ENCODE measurements at regions not wholly inside any gene's neighbourhood (a gene's known extent, or its start where the extent isn't known, plus 50 kb on each side); places are given as distances from the start of the nearest gene placed in this dataset.

DNA sequence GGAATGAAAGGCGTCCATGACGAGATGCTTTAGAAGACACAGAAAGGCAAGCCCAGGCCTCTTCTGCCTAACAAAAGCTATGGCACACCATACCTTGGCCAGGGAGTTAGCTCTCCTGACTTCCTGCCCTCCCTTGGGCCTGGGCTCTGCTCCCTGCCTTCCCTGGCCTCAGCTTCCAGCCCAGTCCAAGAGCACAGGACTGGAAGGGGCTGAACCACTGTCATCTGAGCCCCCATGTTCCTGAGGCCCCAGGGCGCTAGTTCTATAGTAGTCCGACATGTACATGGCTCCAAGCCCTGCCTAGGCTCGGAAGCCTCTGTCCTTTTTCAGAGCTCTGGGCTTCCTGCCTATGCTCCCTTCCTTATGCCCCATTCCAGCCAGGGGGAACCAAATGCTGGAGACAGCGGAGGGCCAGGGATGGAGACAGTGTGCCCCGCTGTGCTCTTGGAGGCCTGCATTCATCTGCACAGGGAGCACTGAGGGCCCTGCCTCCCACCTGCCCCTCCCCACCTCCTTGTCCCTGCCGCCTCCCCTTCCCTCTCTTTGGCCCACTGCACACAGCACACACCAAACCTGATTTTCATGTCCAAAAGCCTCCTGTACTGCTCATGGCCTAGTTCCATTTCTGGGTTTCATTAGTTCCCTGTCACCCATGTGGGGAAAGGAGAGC is 240.1 kb downstream of the RHOU start:
- DNase-seq (ENCODE audit: low read depth in 2 of 2) = no peak

DNA sequence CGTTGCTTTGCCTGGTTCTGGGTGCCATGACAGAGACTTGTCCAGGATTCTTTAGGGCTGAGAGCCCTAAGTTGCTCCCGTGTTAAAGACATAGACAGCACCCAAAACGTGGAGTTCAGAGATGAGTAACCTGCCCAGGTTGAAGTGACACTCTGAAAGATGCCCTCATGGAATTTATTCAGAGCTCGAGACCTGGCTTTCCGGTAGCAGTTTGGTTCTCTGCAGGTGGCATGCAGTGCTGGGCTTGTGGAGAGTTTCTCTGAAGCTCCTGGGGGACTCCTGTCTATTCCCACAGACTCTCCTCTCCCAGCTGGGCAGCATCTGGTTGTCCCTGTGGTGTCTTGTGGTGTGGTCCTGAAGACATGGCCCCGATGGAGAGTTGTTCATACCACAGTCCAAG is 241.0 kb downstream of the RHOU start:
- DNase-seq (ENCODE audit: low read depth in 2 of 2) = no peak

DNA sequence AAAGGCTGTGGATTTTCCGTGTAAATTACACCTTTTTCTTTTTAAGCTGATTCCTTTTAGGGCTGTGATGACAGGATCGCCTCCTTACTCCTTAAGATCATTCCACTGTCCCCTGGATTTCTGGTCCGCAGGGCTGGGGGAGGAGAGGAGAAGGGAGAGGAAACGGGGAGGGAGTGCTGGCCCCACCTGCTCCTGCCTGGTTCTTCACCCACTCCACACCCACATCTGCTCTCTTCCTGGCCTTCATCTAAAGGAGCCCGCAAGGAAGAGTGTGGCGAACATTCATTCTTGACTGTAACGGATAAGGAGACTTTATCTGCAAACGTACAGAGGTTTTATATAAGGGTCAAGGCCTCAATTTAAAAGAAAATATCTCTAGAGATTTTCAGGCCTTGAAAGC is 242.0 kb downstream of the RHOU start:
- DNase-seq (ENCODE audit: low read depth in 2 of 2) = no peak

DNA sequence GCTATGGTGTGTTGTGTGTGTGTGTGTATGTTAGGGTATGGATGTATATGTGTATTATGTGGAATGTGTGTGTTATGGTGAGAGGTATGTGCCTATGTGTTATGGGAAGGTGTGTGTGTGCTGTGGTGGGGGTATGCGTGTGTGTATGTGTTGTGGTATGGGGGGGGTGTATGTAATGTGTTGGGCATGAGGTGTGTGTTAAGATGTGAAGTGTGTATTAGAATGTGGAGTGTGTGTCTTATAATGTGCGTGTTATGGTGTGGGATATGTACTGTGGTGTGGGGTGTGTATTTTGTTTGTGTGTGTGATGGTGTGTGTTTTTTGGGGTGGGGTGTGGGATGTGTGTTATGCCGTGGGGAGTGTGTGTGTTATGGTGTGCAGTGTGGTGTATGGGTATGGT is 242.5 kb downstream of the RHOU start:
- no peak for DNase-seq (ENCODE audit: low read depth in 2 of 2)

DNA sequence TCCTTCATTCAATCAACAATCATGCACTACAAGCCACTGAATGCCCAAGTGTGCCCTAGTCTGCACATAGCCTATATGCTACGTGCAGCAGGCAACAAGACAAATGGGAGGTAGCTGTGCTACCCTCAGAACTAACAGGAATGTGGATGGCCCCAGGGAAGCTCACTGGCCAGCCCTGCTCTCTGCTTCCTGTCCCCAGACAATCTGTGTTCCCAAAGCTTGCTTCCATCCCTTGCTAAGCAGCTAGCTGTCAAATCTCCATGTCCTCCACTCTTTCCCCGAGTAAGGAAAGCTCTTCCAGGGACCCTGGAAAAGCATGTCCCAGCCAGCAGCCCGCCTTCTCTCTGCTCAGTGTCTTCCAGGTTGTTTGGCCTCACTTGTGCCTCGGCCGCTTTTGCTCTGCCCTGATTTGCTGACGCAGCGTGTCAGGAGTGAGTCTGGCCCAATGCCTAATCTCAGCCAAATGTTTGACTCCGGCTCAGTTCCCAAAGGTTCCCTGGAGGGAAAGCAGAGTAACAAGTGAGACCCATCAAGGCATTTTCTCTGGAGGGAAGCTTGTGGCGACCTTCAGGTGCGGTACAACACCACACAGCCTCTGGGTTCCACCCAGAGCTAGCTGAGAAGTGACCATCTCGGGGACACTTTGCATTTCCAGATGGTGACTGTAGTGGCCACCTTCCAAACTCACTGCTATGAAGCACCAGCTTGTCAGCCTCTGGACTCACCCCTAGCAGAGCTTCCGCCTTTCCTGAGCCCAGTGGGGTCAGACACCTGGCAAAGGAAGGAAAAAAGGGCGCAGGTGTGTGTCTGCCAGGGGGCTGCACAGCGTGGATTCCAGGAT is 243.4 kb downstream of the RHOU start:
- no peak for DNase-seq (ENCODE audit: low read depth in 2 of 2)

DNA sequence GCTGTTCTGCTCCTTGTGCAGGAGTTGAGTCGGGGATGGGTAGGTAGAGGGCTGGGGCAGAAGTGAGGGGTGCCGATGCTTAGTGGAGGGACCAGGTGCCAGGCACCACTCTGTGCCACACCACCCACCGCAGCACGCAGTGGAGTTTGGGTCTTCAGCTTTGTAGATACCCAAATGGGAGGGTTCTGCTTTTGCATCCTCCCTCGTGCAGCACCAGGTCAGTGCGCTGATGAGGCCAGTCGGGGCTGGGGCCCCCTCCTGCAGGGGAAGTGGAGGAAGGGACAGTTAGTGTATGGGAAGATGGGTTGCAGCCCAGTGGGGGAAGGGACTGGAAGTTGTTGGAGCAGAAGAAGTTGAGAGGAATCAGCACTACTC is 244.0 kb downstream of the RHOU start:
- DNase-seq (ENCODE audit: low read depth in 2 of 2) = no peak

DNA sequence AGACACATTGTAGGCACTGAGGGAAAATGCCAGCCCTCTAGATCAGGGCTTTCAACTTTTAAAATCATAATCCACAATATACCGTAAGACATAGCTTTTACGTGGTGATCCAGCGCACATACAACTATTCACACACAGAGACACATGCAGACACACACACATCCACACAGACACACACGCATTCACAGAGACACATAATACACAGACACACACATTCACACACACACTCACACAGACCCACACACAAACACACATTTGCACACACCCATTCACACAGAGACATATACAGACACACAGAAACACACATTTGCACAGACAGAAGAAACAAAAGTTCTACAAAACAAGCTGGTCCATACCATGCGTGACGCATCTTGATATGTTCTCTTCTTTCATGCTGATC is 244.5 kb downstream of the RHOU start:
- no peak for DNase-seq (ENCODE audit: low read depth in 2 of 2)

DNA sequence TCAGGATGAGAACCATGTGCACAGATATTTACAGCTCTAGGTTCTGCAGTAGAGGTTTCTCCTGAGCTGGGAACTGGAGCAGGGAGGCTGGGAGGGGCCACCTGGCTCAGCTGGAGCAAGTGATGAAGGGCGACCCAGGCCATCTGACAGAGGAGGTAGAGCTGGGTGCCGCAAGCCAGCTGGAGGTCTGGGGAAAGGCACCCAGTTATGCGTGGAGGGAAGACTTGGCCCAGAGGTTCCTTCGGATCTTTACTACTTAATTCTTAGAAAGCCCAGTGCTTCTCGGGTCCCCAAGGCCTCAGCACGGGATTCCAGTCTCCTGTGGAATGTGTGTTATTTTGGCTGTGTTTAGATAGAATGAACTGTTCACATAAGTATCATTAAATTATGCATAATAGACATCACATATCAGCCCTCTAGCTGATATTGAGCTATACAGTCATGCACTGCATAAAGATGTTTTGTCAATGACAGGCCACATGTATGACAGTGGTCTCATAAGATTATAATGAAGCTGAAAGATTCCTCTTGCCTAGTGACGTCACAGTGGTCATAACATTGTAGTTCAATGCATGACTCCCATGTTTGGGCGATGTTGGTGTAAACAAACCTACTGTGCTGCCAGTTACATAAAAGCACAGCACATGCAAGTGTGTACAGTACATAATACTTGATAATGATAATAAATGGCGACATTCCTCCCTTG is 245.1 kb downstream of the RHOU start:
- DNase-seq (ENCODE audit: low read depth in 2 of 2) = no peak

DNA sequence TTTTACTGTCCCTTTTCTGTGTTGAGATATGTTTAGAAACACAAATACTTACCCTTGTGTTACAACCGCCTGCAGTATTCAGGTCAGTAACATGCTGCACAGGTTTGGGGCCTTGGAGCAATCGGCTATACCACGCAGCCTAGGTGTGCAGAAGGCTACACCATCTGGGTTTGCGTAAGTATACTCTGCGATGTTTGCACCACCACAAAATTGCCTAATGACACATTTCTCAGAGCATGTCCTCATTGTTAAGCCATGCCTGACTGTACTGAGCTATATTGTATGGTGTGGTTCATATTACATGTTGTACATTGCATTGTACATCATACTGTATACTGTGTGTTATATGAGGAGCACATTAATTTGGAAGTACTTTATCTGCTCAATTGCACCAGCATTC is 247.4 kb downstream of the RHOU start:
- DNase-seq (ENCODE audit: low read depth in 2 of 2) = no peak

DNA sequence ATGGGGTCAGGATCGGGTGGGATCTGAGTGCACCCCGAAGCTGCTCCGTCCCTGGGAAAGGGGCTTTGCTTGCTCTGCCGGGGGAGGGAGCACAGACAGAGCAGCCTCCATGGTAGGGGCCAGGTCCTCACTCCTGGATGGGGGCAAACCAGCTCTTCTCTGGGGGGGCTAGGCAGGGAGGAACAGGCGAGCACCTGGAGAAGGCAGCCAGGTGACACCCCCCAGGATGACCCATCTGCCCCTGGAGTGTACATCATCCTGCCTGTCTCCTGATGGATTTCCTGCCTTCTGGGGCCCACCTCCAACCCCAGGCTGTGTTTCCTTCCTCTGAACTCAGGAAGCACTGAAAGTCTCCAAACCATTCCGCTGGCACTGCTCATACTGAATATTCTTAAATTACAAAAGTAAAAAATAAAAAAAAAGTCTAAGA is 248.0 kb downstream of the RHOU start:
- DNase-seq (ENCODE audit: low read depth in 2 of 2) = no peak

DNA sequence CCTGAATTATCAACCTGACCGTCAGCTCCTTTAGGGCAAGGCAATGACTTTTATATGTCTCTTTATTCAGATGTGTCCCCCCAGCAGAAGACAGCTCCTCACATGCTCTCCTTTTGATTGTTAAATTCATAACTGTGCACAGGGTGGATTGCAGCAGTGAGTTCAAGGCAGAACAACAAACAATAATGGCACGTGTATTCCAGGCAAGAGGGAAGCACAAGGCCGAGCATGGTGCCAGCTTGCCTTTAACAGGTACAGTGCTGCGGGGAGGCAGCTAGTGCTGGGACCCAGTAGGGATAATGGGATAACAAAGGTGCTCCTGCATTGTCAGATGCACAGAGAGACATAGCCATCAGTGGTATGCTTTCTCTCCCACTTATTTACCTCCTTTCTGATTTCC is 248.4 kb downstream of the RHOU start:
- DNase-seq (ENCODE audit: low read depth in 2 of 2) = no peak

DNA sequence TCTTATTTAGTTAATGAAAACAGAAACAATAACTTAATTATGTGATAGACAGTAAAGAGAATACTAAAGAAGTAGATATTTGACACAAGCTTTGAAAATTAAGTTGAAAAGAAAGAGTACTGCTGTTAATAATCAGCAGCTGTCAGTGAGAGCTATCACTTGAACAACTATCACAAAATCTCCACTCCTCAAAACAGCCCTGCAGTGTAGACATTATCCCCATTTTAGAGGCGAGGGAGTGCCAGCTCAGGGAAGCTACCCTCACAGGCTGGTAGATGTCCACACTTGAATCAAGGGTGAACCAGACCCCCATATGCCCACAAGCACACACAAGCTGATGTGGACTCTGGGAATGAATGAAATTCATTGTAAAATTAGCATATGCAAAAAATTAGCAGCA is 248.8 kb downstream of the RHOU start:
- DNase-seq (ENCODE audit: low read depth in 2 of 2) = no peak

DNA sequence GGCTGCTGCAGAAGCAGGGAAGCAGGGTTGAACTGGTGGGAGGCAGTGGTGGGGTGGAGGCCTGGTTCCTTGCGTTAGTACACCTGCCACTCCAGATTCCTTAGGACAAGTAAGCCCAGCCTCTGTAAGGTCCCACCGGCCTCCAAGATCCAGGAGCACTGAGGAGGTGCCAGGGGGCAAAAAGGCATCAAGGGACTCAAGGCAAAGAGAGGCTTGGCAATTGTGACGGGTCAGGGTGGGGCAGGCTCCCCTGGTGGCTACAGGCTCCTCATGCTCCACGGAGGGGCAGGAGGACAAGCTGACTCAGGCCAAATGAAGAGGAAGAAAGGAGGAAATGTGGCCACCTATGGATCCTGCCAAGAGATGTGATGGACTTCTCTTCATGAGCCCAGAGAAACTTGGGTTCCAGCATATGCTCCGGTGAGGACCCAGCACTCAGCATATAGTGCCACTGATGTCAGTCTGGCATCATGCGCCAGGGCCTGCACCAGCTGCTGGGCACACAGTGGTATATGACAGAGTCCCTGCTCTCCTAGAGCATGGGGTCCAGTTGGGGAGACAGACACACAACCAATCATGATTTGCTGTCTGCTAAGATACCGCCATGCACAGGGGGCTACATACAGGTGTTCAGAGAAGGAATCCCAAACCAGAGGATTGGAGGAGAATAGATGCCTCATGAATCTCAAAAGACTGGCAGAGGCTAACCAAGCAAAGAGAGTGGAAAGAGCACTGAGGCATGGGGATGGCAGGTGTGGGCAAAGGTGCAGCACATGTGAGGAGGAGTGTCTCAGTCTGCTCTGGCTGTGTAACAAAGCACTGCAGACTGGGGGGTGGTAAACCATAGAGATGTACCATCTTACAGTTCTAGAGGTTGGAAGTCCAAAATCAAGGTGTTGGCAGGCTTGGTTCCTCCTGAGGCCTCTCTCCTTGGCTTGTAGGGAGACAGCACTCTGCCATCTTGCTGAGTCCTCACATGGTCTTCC is 249.7 kb downstream of the RHOU start:
- no peak for DNase-seq (ENCODE audit: low read depth in 2 of 2)

DNA sequence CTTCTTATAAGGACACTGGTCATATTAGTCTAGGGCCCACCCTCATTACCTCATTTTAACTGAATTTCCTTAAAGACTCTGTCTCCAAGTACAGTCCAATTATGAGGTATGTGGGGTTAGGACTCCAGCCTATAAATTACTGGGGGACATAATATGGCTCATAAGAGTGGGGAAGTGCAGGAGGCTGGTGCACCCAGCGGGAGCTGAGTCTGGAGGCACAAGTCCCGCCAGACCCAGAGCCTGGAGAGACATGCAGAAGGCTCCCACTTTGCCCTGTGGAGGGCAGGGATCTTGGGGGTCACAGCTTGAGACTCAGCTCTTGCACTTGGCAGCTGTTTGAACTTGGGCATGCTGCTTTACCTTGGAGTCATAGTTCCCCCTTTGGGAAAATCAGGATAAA is 250.4 kb downstream of the RHOU start:
- no peak for DNase-seq (ENCODE audit: low read depth in 2 of 2)

DNA sequence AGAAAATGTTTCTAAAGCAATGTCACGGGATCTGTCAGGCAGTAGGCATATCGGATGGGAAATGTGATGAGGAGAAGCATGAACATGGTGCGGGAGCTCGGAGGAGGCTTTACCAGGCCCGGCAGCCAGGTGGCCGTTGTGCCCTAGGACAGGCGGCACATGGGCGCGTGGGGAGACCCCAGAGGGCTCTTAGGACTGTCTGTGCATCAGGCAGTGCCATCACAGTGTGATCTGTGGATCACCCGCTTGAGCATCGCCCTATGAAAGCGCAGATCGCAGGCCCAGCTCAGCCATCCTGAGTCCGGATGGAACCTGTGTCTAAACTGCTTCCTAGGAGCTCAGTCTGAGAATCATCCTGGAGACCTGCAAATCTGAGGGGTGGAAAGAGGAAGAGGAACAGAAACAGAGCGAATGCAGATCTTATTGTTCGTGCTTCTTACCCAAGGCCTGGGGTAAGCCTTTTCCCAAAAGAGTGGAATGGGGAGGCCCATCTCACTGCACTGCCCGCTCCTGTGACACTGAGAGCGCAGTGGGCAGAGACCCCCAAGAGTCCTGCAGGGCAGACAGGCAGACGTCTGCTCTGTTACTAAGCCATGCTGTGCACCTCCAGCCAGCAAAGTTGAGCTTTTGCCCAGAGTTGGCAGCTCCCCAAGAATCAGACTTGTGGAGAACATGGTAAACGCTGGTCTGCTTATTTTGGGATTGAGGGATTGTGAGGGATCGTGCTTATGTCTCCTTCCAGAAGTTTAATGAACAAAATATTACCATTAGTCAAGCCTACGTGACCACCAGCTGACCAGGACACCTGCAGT is 251.0 kb downstream of the RHOU start:
- DNase-seq (ENCODE audit: low read depth in 2 of 2) = no peak

DNA sequence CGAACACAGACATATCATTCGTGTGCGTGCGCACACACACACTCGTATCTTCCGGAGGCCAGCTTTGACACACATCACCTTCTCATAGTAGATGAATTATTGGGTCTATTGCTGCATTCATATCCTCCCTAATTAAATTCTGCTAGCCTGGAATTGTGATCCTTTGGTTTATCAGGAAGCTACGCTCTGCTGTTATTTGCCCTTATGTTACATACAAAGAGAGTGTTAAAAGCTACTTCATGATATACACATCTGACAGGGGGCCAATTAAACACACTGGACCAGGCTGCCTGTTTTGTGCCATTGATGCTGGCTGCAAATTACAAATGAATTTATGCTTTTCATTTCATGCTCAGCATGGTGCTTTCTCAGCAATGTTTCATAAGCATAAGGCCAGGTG is 252.0 kb downstream of the RHOU start:
- no peak for DNase-seq (ENCODE audit: low read depth in 2 of 2)

DNA sequence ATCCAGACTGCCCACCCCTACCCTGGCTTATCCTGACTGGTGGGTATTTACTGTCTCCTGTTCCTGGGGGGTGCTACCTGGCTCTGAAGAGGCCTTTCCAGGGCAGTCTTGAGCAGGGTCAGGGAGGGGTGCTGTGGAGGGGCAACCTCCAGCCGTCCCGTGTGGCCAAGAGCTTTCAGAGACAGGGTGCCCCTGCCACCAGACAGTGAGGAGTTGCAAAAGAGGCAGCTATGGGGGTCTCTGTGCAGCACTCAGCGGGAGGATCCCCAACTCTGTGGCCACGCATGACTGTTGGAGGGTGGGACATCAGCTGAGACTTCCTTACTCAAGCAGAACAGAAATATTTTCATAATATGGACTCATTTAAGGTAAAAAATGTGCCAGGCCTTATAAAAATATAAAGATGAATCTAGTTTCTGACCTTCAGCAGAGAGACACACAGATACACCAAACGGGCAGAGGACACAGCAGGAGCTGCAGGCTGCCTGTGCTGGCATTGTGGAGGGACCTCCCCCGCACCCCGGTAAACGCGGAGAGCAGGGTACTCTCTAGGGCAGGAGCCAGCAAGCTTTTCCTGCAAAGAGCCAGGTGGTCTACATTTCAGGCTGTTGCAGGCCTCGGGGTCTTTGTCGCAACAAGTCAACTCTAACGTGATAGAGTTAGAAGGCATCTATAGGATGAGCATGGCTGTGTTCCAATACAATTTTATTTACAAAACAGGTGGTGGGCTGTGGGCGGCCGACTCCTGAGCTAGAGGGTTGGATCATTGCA is 252.6 kb downstream of the RHOU start:
- no peak for DNase-seq (ENCODE audit: low read depth in 2 of 2)

DNA sequence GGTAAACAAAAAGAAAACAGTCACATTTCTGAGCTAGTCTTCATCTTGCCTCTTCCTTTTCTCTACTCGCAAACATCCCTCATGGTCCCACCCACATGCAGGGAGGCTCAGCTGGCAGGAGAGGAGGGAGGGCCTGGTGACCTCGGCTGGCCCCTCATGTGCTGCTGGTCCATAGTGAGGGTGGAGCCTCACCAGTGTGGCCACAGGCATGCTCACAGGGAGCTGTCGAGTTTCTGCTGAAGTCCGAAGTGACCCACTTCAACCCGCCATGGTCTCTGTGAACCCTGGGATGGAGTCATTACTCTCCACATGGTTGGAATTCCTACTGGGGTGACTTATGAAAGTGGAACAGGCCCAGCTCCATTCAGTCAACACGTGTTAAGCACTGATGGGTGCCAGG is 253.4 kb downstream of the RHOU start:
- no peak for DNase-seq (ENCODE audit: low read depth in 2 of 2)

DNA sequence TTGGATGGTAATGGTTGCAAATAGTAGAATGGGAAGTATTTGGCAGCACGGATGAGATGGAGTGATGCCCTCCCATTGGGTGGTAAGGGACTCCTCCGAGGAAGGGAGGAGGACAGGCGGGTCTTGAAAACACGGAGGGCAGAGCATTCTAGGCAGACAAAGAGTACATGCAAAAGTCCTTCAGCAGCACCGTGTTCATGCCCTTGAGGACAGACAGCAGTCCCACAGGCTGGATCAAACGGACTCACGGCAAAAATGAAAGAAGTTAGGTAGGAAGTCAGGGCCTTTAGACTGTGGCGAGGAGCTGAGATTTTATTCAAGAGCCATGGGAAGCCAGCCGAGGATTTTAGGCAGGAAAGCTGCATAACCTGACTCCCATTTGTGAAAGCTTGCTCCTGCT is 253.9 kb downstream of the RHOU start:
- no peak for DNase-seq (ENCODE audit: low read depth in 2 of 2)

DNA sequence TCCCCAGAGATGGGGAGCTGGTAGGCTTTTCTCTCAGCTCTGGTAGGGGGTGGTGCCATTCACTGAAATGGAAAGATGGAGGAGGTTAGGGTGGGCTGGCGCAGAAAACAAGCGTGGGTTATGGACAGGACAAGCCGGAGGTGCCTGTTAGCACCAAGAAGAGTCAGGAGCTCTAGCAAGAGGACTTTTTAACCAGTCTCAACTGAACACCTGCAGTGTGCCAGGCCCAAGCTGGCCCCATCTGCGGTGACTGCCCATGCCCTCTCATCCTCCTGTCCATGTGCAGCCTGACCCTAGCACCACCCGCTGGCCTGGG is 254.4 kb downstream of the RHOU start:
- DNase-seq (ENCODE audit: low read depth in 2 of 2) = no peak

All from stimulated activated CD8-positive, alpha-beta memory T cell treated with anti-CD3 and anti-CD28 coated beads, Interleukin-7, amount 100 ng/mL, for 1 hour (primary cell).